ENCODE measurements at regions not wholly inside any gene's neighbourhood (a gene's known extent, or its start where the extent isn't known, plus 50 kb on each side); places are given as distances from the start of the nearest gene placed in this dataset.

GRCh38 chr12:30450872-30451271 lies 244.8 kb downstream of the IPO8 start:
- DNase-seq: no peak
- no peaks in the 10 kb centered on the region for H3K27me3 ChIP-seq
- H3K4me3 ChIP-seq: no peak overlapping the region
- intact Hi-C loops (cut with DNase I): no loop called here
- H3K27ac ChIP-seq: no peak overlapping the region
- no peaks in the 10 kb centered on the region for H3K36me3 ChIP-seq
- no peaks in the 10 kb centered on the region for H3K9me3 ChIP-seq
- WGBS, 3 donors: 69 to 76% (median 70%) methylated on average over 2 of the region's 2 CpGs
- H3K4me1 ChIP-seq (ENCODE audit: insufficient read depth): no peaks in the 10 kb centered on the region
- TF ChIP-seq POLR2A (IDR thresholded peaks at IDR 0.05) (no peak), CTCF (IDR thresholded peaks at IDR 0.05) (no peak), EP300 (IDR thresholded peaks at IDR 0.05) (no peak)

GRCh38 chr12:30450226-30450625 lies 245.4 kb downstream of the IPO8 start:
- TF ChIP-seq POLR2A (IDR thresholded peaks at IDR 0.05) (no peak), CTCF (IDR thresholded peaks at IDR 0.05) (no peak), EP300 (IDR thresholded peaks at IDR 0.05) (no peak)
- Histone ChIP-seq H3K36me3 (no peaks in the 10 kb centered on the region), H3K4me1 (ENCODE audit: insufficient read depth) (no peaks in the 10 kb centered on the region), H3K27me3 (no peaks in the 10 kb centered on the region), H3K27ac (no peak overlapping the region), H3K4me3 (no peak overlapping the region), H3K9me3 (no peaks in the 10 kb centered on the region)
- DNase-seq: no peak
- intact Hi-C loops (cut with DNase I): no loop called here

- H3K27me3 ChIP-seq: no peaks in the 10 kb centered on the region
- 88 to 97% (median 89%) methylated on average over 2 of the region's 2 CpGs for WGBS, 3 donors
- no peak overlapping the region for H3K27ac ChIP-seq
- no peak overlapping the region for H3K4me3 ChIP-seq
- H3K36me3 ChIP-seq: no peaks in the 10 kb centered on the region
- TF ChIP-seq CTCF (IDR thresholded peaks at IDR 0.05): no peak
- TF ChIP-seq POLR2A (IDR thresholded peaks at IDR 0.05): no peak
- no peaks in the 10 kb centered on the region for H3K9me3 ChIP-seq
- H3K4me1 ChIP-seq (ENCODE audit: insufficient read depth): no peaks in the 10 kb centered on the region
- intact Hi-C loops (cut with DNase I): no loop called here
- no peak for DNase-seq
Observed at GRCh38 chr12:30448038-30448437, 247.6 kb downstream of the IPO8 start.

GRCh38 chr12:30447061-30447750 lies 248.5 kb downstream of the IPO8 start:
- Histone ChIP-seq H3K4me3 (no peak overlapping the region), H3K9me3 (no peaks in the 10 kb centered on the region), H3K36me3 (no peaks in the 10 kb centered on the region), H3K27me3 (no peaks in the 10 kb centered on the region), H3K27ac (no peak overlapping the region), H3K4me1 (ENCODE audit: insufficient read depth) (no peaks in the 10 kb centered on the region)
- DNase-seq: no peak
- intact Hi-C loops (cut with DNase I): no loop called here
- no peak for TF ChIP-seq POLR2A (IDR thresholded peaks at IDR 0.05)
- TF ChIP-seq CTCF (IDR thresholded peaks at IDR 0.05): no peak
- no peak for TF ChIP-seq EP300 (IDR thresholded peaks at IDR 0.05)
- WGBS, 3 donors: 60 to 66% (median 61%) methylated on average over 6 of the region's 6 CpGs

Measured in ovary (tissue), 7 donors.